A549 (cell line): ENCODE measurements at regions not wholly inside any gene's neighbourhood (a gene's known extent, or its start where the extent isn't known, plus 50 kb on each side); places are given as distances from the start of the nearest gene placed in this dataset.

Experiments
- ATAC-seq, 2 experiments: fragments of 200-7000 bp in 1 of 2; fragments of >200 bp in 1 of 2; cut with Nextera tagmentation in 1 of 2; cut with Tn5 transposase in 1 of 2; 3 replicates each; pipeline versions ENCODE4 v1.8.0 to v1.9.1; 2018 to 2020; ENCODE audit warnings: mild to moderate bottlenecking in 1 of 2, moderate library complexity in 1 of 2
- CTCF ChIA-PET: fragments of 300-600 bp; sonication (Branson Sonifier 250); formaldehyde crosslinking; extraction: SDS; loops from one replicate; lab custom pipeline; 2021; ENCODE audit warnings: antibody characterized with exemption, inconsistent platforms; lab: Yijun Ruan, JAX
- POLR2A ChIA-PET: fragments of 350-600 bp; formaldehyde crosslinking; extraction: SDS; loops from one replicate; lab custom pipeline; 2021; ENCODE audit warnings: antibody characterized with exemption, inconsistent platforms; lab: Yijun Ruan, JAX
- DNase-seq, 2 experiments: peaks; one replicate each; pipeline versions ENCODE4 v3.0.0 to v3.0.0-alpha.2; 2011 to 2016; ENCODE audit warnings: low read depth in 1 of 2, low spot score in 1 of 2
- FAIRE-seq: peaks from 2 replicates; lab custom pipeline; 2011; peaks lifted over from hg19 to GRCh38; lab: Jason Lieb, UNC
- H3K27ac ChIP-seq, 2 experiments: fragments of >200 bp; sonication (Bioruptor Twin); formaldehyde crosslinking; 3 replicates each; pipeline ENCODE4 v1.5.1; 2016 to 2017
- H3K4me1 ChIP-seq: fragments of >200 bp; sonication (Bioruptor Twin); formaldehyde crosslinking; 3 replicates; pipeline ENCODE4 v1.6.1; 2016
- H3K4me2 ChIP-seq: fragments of >200 bp; sonication (Bioruptor Twin); formaldehyde crosslinking; 3 replicates; pipeline ENCODE4 v1.6.1; 2016
- H3K4me3 ChIP-seq: fragments of >200 bp; sonication (Bioruptor Twin); formaldehyde crosslinking; 3 replicates; pipeline ENCODE4 v1.5.1; 2016
- H3K9me3 ChIP-seq: fragments of >200 bp; sonication (Bioruptor Twin); formaldehyde crosslinking; 3 replicates; pipeline ENCODE4 v1.6.1; 2016
- BCL3 ChIP-seq: fragments of >200 bp; sonication (Bioruptor Twin); formaldehyde crosslinking; IDR thresholded peaks from 3 replicates; pipeline ENCODE4 v1.6.1; 2016
- CBX2 ChIP-seq: fragments of 200-600 bp; sonication (generic); IDR thresholded peaks from 2 replicates; pipeline ENCODE4 v1.6.1; 2016; ENCODE audit warnings: low read depth, mild to moderate bottlenecking, borderline replicate concordance
- CEBPB ChIP-seq, 2 experiments: fragments of >200 bp in 1 of 2; sonication (Bioruptor Twin) in 1 of 2; formaldehyde crosslinking in 1 of 2; IDR thresholded peaks; 2 replicates each; pipeline ENCODE4 v1.6.1; 2012 to 2016
- CHD4 ChIP-seq: fragments of 200-600 bp; sonication (generic); IDR thresholded peaks from 2 replicates; pipeline ENCODE4 v1.6.1; 2016; ENCODE audit warnings: antibody characterized with exemption, mild to moderate bottlenecking, borderline replicate concordance
- E2F6 ChIP-seq: IDR thresholded peaks from 2 replicates; pipeline ENCODE4 v1.6.1; 2012; ENCODE audit warnings: low read depth, borderline replicate concordance
- EHMT2 ChIP-seq: fragments of 200-600 bp; sonication (generic); IDR thresholded peaks from 2 replicates; pipeline ENCODE4 v1.6.1; 2016; ENCODE audit warnings: antibody characterized with exemption, low read depth, mild to moderate bottlenecking, moderate library complexity
- ELK1 ChIP-seq: fragments of 150-350 bp; IDR thresholded peaks from 2 replicates; pipeline ENCODE4 v1.6.1; 2014; ENCODE audit warnings: low read depth, mild to moderate bottlenecking, low read length
- ESRRA ChIP-seq: fragments of 150-350 bp; IDR thresholded peaks from 2 replicates; pipeline ENCODE4 v1.6.1; 2014; ENCODE audit warnings: mild to moderate bottlenecking, low read length, borderline replicate concordance
- FOSB ChIP-seq: fragments of 250-450 bp; sonication (Bioruptor Pico); IDR thresholded peaks from 2 replicates; pipeline ENCODE4 v1.5.0; 2020; ENCODE audit warnings: mild to moderate bottlenecking, moderate library complexity
- FOXS1 ChIP-seq: fragments of 250-450 bp; sonication (Bioruptor Pico); IDR thresholded peaks from 2 replicates; pipeline ENCODE4 v1.5.0; 2020; ENCODE audit warnings: mild to moderate bottlenecking, moderate library complexity
- HEYL ChIP-seq: fragments of 250-450 bp; sonication (Bioruptor Pico); IDR thresholded peaks from 2 replicates; pipeline ENCODE4 v1.8.0; 2021; ENCODE audit warnings: mild to moderate bottlenecking, moderate library complexity
- HMGXB4 ChIP-seq: fragments of 250-450 bp; sonication (Bioruptor Pico); IDR thresholded peaks from 2 replicates; pipeline ENCODE4 v1.5.0; 2021; ENCODE audit warnings: mild to moderate bottlenecking, moderate library complexity, borderline replicate concordance
- JUNB ChIP-seq: fragments of >200 bp; sonication (Bioruptor Twin); formaldehyde crosslinking; IDR thresholded peaks from 2 replicates; pipeline ENCODE4 v1.6.1; 2016
- MYC ChIP-seq: IDR thresholded peaks from 2 replicates; pipeline ENCODE4 v1.6.1; 2012; ENCODE audit warnings: mild to moderate bottlenecking, inconsistent platforms, low read length, improper control_type of control experiment, borderline replicate concordance
- NFE2L2 ChIP-seq: fragments of 150-350 bp; conservative IDR thresholded peaks from 2 replicates; pipeline ENCODE4 v1.6.1; 2014; ENCODE audit warnings: low read length
- PBX3 ChIP-seq: IDR thresholded peaks from 2 replicates; pipeline ENCODE4 v1.6.1; 2012
- RARB ChIP-seq: fragments of 250-450 bp; sonication (Bioruptor Pico); IDR thresholded peaks from 2 replicates; pipeline ENCODE4 v1.8.0; 2021; ENCODE audit warnings: mild to moderate bottlenecking, moderate library complexity
- REST ChIP-seq: fragments of 200-600 bp; sonication (generic); IDR thresholded peaks from 2 replicates; pipeline ENCODE4 v1.6.1; 2016; ENCODE audit warnings: antibody characterized with exemption, mild to moderate bottlenecking, moderate library complexity
- RFX5 ChIP-seq: fragments of 450-650 bp; IDR thresholded peaks from 2 replicates; pipeline ENCODE4 v1.7.1; 2014; ENCODE audit warnings: antibody characterized with exemption, mild to moderate bottlenecking, moderate library complexity
- RNF2 ChIP-seq: fragments of 200-600 bp; sonication (generic); IDR thresholded peaks from 2 replicates; pipeline ENCODE4 v1.6.1; 2016; ENCODE audit warnings: low read depth, mild to moderate bottlenecking, antibody characterized with exemption, moderate library complexity, borderline replicate concordance
- SMC3 ChIP-seq: fragments of >200 bp; sonication (Bioruptor Twin); formaldehyde crosslinking; IDR thresholded peaks from 3 replicates; pipeline ENCODE4 v1.6.1; 2018; ENCODE audit warnings: inconsistent platforms
- SREBF2 ChIP-seq: fragments of 450-650 bp; IDR thresholded peaks from 2 replicates; pipeline ENCODE4 v1.6.1; 2014; ENCODE audit warnings: mild to moderate bottlenecking, moderate library complexity
- TFCP2L1 ChIP-seq: fragments of 250-450 bp; sonication (Bioruptor Pico); IDR thresholded peaks from 2 replicates; pipeline ENCODE4 v1.5.0; 2021; ENCODE audit warnings: mild to moderate bottlenecking
- TP53 ChIP-seq: fragments of 250-450 bp; sonication (Bioruptor Pico); IDR thresholded peaks from 2 replicates; pipeline ENCODE4 v1.5.0; 2021; ENCODE audit warnings: mild to moderate bottlenecking, moderate library complexity
- ZSCAN20 ChIP-seq: fragments of 250-450 bp; sonication (Bioruptor Pico); IDR thresholded peaks from 2 replicates; pipeline ENCODE4 v1.8.0; 2022; ENCODE audit warnings: mild to moderate bottlenecking, moderate library complexity
- WGBS: methylation state at CpG from one replicate; pipeline ENCODE4 v1.1.6; 2017; ENCODE audit errors: missing lambda C conversion rate; 5-methylcytosine and 5-hydroxymethylcytosine counted together

- no peak for TF ChIP-seq FOXS1 (CRISPR knock-in tag)
- no peak for TF ChIP-seq E2F6
- TF ChIP-seq SREBF2: no peak
- TF ChIP-seq TP53 (CRISPR knock-in tag): no peak
- TF ChIP-seq REST: no peak
- no peak for TF ChIP-seq JUNB
- TF ChIP-seq MYC: no peak
- no peak for TF ChIP-seq BCL3
- no peak for TF ChIP-seq NFE2L2
- 51% methylated on average over 25 of the region's 29 CpGs for WGBS
- DNase-seq (no peak), FAIRE-seq (no peak), ATAC-seq (no peak)
- no peak overlapping the region for H3K4me2 ChIP-seq
- no peaks in the 10 kb centered on the region for H3K9me3 ChIP-seq
- ChIA-PET CTCF (no interaction called here), POLR2A (no interaction called here)
- no peaks in the 10 kb centered on the region for H3K4me1 ChIP-seq
- H3K27ac ChIP-seq: no peak overlapping the region
- H3K4me3 ChIP-seq: no peak overlapping the region
Measured at GRCh38 chr10:121365566-121365965, 232.7 kb downstream of the FGFR2 start.

- H3K9me3 ChIP-seq: no peaks in the 10 kb centered on the region
- H3K4me1 ChIP-seq: no peaks in the 10 kb centered on the region
- no peak overlapping the region for H3K4me3 ChIP-seq
- DNase-seq (no peak), ATAC-seq (no peak), FAIRE-seq (no peak)
- POLR2A ChIA-PET: no interaction called here
- TF ChIP-seq RFX5 (no peak), RARB (no peak), FOSB (CRISPR knock-in tag) (no peak), CHD4 (no peak), HEYL (CRISPR knock-in tag) (no peak), CEBPB (IDR thresholded peaks at IDR 0.05) (no peak), TP53 (CRISPR knock-in tag) (no peak)
- no peak overlapping the region for H3K4me2 ChIP-seq
- WGBS: 27% methylated on average over 9 of the region's 9 CpGs
- no peak overlapping the region for H3K27ac ChIP-seq
- CTCF ChIA-PET: no interaction called here
Measured at GRCh38 chr10:121368347-121369025, 229.8 kb downstream of the FGFR2 start.

GRCh38 chr10:121369616-121370015, 228.6 kb downstream of the FGFR2 start:
- CTCF ChIA-PET: interaction anchor here (0.8 kb wide), 1 partner anchor 10 kb away, joined by 5 read pairs; no protein-coding TSS in a partner anchor
- no peak for FAIRE-seq
- ATAC-seq: no peak
- H3K4me3 ChIP-seq: no peak overlapping the region
- H3K9me3 ChIP-seq: no peaks in the 10 kb centered on the region
- H3K4me2 ChIP-seq: no peak overlapping the region
- H3K27ac ChIP-seq: no peak overlapping the region
- H3K4me1 ChIP-seq: no peaks in the 10 kb centered on the region
- 3% methylated on average over 3 of the region's 3 CpGs for WGBS
- DNase-seq: no peak
- POLR2A ChIA-PET: no interaction called here
- TF ChIP-seq EHMT2 (no peak), HMGXB4 (no peak), CBX2 (no peak), ELK1 (no peak), ESRRA (no peak), SMC3 (no peak), TFCP2L1 (no peak), PBX3 (no peak), RNF2 (no peak), ZSCAN20 (CRISPR knock-in tag) (no peak)
